SK-N-SH treated with all-trans-retinoic acid at 6 μM for 48 hours (cell line): ENCODE measurements at regions not wholly inside any gene's neighbourhood (a gene's known extent, or its start where the extent isn't known, plus 50 kb on each side); places are given as distances from the start of the nearest gene placed in this dataset.

Experiments used
- ARNTL ChIP-seq: fragments of 450-650 bp; formaldehyde crosslinking; IDR thresholded peaks from 2 replicates; pipeline ENCODE4 v1.5.0; 2020; ENCODE audit warnings: low read depth, mild to moderate bottlenecking, moderate library complexity, borderline replicate concordance
- RARB ChIP-seq: fragments of 250-450 bp; sonication (Bioruptor Pico); IDR thresholded peaks from 2 replicates; pipeline ENCODE4 v1.8.0; 2021; ENCODE audit warnings: mild to moderate bottlenecking, moderate library complexity
- ZFP3 ChIP-seq: fragments of 250-450 bp; sonication (Bioruptor Pico); IDR thresholded peaks from 2 replicates; pipeline ENCODE4 v1.5.0; 2020; ENCODE audit warnings: mild to moderate bottlenecking, moderate library complexity
- TF ChIP-seq, protein P1 (sequence below): fragments of 250-450 bp; sonication (Bioruptor Pico); IDR thresholded peaks from 2 replicates; pipeline ENCODE4 v1.5.1; 2020; ENCODE audit warnings: low read depth, mild to moderate bottlenecking, moderate library complexity
- TF ChIP-seq, protein P2 (sequence below): fragments of 250-450 bp; sonication (Bioruptor Pico); IDR thresholded peaks from 2 replicates; pipeline ENCODE4 v1.5.0; 2020; ENCODE audit warnings: mild to moderate bottlenecking, moderate library complexity

DNA sequence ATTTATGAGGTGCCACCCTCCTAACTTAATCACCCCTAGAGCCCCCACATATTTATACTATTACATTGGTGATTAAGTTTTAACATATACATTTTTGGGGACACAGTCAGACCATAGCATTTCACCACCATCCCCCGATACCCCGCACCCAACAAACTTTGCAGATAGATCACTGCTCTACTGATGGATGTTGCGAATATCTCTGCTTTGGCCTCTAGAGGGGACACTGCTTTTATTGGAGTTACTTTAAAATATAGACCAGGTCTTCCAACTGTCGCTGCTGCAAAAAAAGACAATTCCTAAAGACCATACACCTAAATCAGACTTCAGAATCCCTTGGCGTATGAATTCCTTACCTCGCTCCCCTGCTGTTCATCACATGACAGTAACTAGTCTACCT, 115.8 kb upstream of the FSHR start:
- TF ChIP-seq, protein P1, sequence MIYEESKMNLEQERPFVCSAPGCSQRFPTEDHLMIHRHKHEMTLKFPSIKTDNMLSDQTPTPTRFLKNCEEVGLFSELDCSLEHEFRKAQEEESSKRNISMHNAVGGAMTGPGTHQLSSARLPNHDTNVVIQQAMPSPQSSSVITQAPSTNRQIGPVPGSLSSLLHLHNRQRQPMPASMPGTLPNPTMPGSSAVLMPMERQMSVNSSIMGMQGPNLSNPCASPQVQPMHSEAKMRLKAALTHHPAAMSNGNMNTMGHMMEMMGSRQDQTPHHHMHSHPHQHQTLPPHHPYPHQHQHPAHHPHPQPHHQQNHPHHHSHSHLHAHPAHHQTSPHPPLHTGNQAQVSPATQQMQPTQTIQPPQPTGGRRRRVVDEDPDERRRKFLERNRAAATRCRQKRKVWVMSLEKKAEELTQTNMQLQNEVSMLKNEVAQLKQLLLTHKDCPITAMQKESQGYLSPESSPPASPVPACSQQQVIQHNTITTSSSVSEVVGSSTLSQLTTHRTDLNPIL (CRISPR knock-in tag), result no peak
- TF ChIP-seq RARB (CRISPR knock-in tag), result no peak
- TF ChIP-seq, protein P2, sequence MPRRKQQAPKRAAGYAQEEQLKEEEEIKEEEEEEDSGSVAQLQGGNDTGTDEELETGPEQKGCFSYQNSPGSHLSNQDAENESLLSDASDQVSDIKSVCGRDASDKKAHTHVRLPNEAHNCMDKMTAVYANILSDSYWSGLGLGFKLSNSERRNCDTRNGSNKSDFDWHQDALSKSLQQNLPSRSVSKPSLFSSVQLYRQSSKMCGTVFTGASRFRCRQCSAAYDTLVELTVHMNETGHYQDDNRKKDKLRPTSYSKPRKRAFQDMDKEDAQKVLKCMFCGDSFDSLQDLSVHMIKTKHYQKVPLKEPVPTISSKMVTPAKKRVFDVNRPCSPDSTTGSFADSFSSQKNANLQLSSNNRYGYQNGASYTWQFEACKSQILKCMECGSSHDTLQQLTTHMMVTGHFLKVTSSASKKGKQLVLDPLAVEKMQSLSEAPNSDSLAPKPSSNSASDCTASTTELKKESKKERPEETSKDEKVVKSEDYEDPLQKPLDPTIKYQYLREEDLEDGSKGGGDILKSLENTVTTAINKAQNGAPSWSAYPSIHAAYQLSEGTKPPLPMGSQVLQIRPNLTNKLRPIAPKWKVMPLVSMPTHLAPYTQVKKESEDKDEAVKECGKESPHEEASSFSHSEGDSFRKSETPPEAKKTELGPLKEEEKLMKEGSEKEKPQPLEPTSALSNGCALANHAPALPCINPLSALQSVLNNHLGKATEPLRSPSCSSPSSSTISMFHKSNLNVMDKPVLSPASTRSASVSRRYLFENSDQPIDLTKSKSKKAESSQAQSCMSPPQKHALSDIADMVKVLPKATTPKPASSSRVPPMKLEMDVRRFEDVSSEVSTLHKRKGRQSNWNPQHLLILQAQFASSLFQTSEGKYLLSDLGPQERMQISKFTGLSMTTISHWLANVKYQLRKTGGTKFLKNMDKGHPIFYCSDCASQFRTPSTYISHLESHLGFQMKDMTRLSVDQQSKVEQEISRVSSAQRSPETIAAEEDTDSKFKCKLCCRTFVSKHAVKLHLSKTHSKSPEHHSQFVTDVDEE, result no peak
- TF ChIP-seq ARNTL (CRISPR knock-in tag), result no peak
- no peak for TF ChIP-seq ZFP3 (CRISPR knock-in tag)
